Duodenal mucosa (tissue), 2 donors: ENCODE measurements at regions not wholly inside any gene's neighbourhood (a gene's known extent, or its start where the extent isn't known, plus 50 kb on each side); places are given as distances from the start of the nearest gene placed in this dataset.

Experiments
- H3K27ac ChIP-seq: one replicate; pipeline ENCODE4 v1.7.0; 2013; ENCODE audit warnings: low read depth, low read length
- H3K27me3 ChIP-seq, 2 donors: one replicate each; pipeline ENCODE4 v1.7.0; 2013; ENCODE audit warnings: low read length in 2 of 2, control low read depth in 1 of 2; ENCODE audit not compliant: insufficient read depth in 2 of 2, control insufficient read depth in 1 of 2
- H3K36me3 ChIP-seq, 2 donors: one replicate each; pipeline ENCODE4 v1.7.0; 2013; ENCODE audit warnings: low read length in 2 of 2, control low read depth in 1 of 2; ENCODE audit not compliant: insufficient read depth in 2 of 2, control insufficient read depth in 1 of 2
- H3K4me1 ChIP-seq, 2 donors: one replicate each; pipeline ENCODE4 v1.7.0; 2013; ENCODE audit warnings: low read length in 2 of 2, control low read depth in 1 of 2; ENCODE audit not compliant: insufficient read depth in 2 of 2, control insufficient read depth in 1 of 2
- H3K4me3 ChIP-seq, 2 donors: one replicate each; pipeline ENCODE4 v1.7.0; 2013; ENCODE audit warnings: low read length in 2 of 2, low read depth in 1 of 2
- H3K9ac ChIP-seq, 2 donors: one replicate each; pipeline ENCODE4 v1.7.0; 2013; ENCODE audit warnings: low read length in 2 of 2, low read depth in 1 of 2
- H3K9me3 ChIP-seq, 2 donors: one replicate each; pipeline ENCODE4 v1.7.0; 2013; ENCODE audit warnings: low read length in 2 of 2, control low read depth in 1 of 2; ENCODE audit not compliant: control insufficient read depth in 1 of 2

DNA sequence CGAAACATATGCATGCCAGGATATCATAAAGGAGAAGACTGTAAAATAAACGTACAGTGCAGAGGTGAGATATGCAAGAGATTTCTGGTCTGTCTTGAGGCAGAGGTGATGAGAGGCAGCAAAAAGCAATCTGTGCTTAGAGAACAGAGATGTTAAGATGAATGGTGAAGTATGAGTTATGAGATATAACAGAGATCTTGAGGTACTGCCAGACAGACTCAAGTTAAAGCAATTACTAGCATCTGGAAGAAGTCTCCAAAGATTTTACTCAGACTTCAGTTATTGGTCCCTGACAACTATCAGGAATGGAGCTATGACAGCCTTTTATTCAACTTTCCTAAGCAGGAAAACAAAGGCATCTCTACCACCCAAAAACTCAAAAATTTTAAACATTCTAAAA lies 122.8 kb upstream of the DST start:
- Histone ChIP-seq H3K9me3 (no peaks in the 10 kb centered on the region), H3K27me3 (no peaks in the 10 kb centered on the region), H3K9ac (no peak overlapping the region), H3K4me1 (no peaks in the 10 kb centered on the region), H3K4me3 (no peak overlapping the region), H3K36me3 (no peaks in the 10 kb centered on the region), H3K27ac (no peak overlapping the region)

GRCh38 chr6:56764081-56764566 lies 121.4 kb upstream of the DST start:
- no peak overlapping the region for H3K9ac ChIP-seq
- no peaks in the 10 kb centered on the region for H3K4me1 ChIP-seq
- H3K9me3 ChIP-seq, result no peaks in the 10 kb centered on the region
- no peak overlapping the region for H3K27ac ChIP-seq
- H3K27me3 ChIP-seq, result no peaks in the 10 kb centered on the region
- no peaks in the 10 kb centered on the region for H3K36me3 ChIP-seq
- H3K4me3 ChIP-seq, result no peak overlapping the region

- H3K4me3 ChIP-seq, result no peak overlapping the region
- H3K27me3 ChIP-seq, result no peaks in the 10 kb centered on the region
- no peaks in the 10 kb centered on the region for H3K9me3 ChIP-seq
- H3K9ac ChIP-seq, result no peak overlapping the region
- no peaks in the 10 kb centered on the region for H3K4me1 ChIP-seq
- H3K36me3 ChIP-seq, result no peaks in the 10 kb centered on the region
- H3K27ac ChIP-seq, result no peak overlapping the region
Observed at GRCh38 chr6:56761651-56762050, 119.0 kb upstream of the DST start.

GRCh38 chr6:56760842-56761241 lies 118.2 kb upstream of the DST start:
- Histone ChIP-seq H3K4me1 (no peaks in the 10 kb centered on the region), H3K9me3 (no peaks in the 10 kb centered on the region), H3K36me3 (no peaks in the 10 kb centered on the region), H3K9ac (no peak overlapping the region), H3K4me3 (no peak overlapping the region), H3K27ac (no peak overlapping the region), H3K27me3 (no peaks in the 10 kb centered on the region)

DNA sequence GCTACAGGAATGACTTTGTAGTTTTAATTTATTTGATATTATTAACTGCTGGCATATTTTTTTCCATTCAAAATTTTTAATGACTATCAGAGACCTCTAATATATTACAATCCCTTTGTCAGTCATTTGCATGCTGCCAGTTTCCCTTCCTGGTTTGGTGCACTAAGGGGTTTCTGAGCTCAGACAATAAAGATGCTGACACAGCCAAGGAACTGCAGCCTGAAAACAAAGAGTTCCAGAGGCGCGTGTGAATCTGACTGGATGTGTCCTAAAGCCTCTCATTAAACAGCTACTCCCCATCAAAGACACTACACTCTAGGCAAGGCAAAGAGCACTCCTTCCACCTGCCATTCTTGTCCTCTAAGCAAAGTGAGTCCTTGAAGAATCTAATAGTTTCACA lies 116.8 kb upstream of the DST start:
- H3K4me1 ChIP-seq, result no peaks in the 10 kb centered on the region
- no peaks in the 10 kb centered on the region for H3K36me3 ChIP-seq
- no peak overlapping the region for H3K9ac ChIP-seq
- no peak overlapping the region for H3K4me3 ChIP-seq
- no peaks in the 10 kb centered on the region for H3K9me3 ChIP-seq
- H3K27ac ChIP-seq, result no peak overlapping the region
- H3K27me3 ChIP-seq, result no peaks in the 10 kb centered on the region

DNA sequence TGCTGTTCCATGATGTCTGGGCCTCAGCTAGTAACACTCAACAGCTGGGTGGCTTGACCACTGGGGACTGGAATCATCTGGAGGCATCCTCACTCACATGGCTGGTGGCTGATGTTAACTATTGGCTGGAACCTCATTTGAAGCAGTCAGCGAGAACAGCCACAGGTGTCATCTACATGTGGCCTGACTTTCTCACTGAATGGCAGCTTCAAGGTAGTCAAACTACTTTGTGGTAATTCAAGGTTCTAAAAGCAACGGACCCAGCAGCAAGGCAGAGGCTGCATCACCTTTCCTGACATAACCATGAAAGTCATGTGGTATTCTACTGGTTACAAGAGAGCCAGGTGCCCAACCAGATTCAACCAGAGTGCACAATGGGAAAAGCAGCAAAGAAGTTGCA lies 115.9 kb upstream of the DST start:
- H3K4me3 ChIP-seq, result no peak overlapping the region
- H3K9ac ChIP-seq, result no peak overlapping the region
- H3K27me3 ChIP-seq, result no peaks in the 10 kb centered on the region
- H3K36me3 ChIP-seq, result no peaks in the 10 kb centered on the region
- no peak overlapping the region for H3K27ac ChIP-seq
- no peaks in the 10 kb centered on the region for H3K4me1 ChIP-seq
- no peaks in the 10 kb centered on the region for H3K9me3 ChIP-seq

GRCh38 chr6:56758120-56758519 lies 115.4 kb upstream of the DST start:
- no peak overlapping the region for H3K9ac ChIP-seq
- no peak overlapping the region for H3K4me3 ChIP-seq
- no peaks in the 10 kb centered on the region for H3K4me1 ChIP-seq
- H3K9me3 ChIP-seq, result no peaks in the 10 kb centered on the region
- no peak overlapping the region for H3K27ac ChIP-seq
- no peaks in the 10 kb centered on the region for H3K36me3 ChIP-seq
- no peaks in the 10 kb centered on the region for H3K27me3 ChIP-seq

GRCh38 chr6:56757588-56757984 lies 114.9 kb upstream of the DST start:
- Histone ChIP-seq H3K4me3 (no peak overlapping the region), H3K9ac (no peak overlapping the region), H3K4me1 (no peaks in the 10 kb centered on the region), H3K27me3 (no peaks in the 10 kb centered on the region), H3K9me3 (no peaks in the 10 kb centered on the region), H3K27ac (no peak overlapping the region), H3K36me3 (no peaks in the 10 kb centered on the region)

- no peaks in the 10 kb centered on the region for H3K4me1 ChIP-seq
- no peak overlapping the region for H3K9ac ChIP-seq
Observed at GRCh38 chr6:56756791-56757587, 114.3 kb upstream of the DST start.

GRCh38 chr6:56756219-56756789 lies 113.6 kb upstream of the DST start:
- no peaks in the 10 kb centered on the region for H3K36me3 ChIP-seq
- no peaks in the 10 kb centered on the region for H3K4me1 ChIP-seq
- no peaks in the 10 kb centered on the region for H3K27me3 ChIP-seq
- no peak overlapping the region for H3K9ac ChIP-seq
- no peak overlapping the region for H3K4me3 ChIP-seq
- no peak overlapping the region for H3K27ac ChIP-seq
- H3K9me3 ChIP-seq, result no peaks in the 10 kb centered on the region

More at GRCh38 chr6:56756791-56757587, 114.3 kb upstream of the DST start:
- H3K27ac ChIP-seq, result no peak overlapping the region
- no peaks in the 10 kb centered on the region for H3K9me3 ChIP-seq
- H3K36me3 ChIP-seq, result no peaks in the 10 kb centered on the region
- H3K4me3 ChIP-seq, result no peak overlapping the region
- H3K27me3 ChIP-seq, result no peaks in the 10 kb centered on the region
